ENCODE measurements at regions not wholly inside any gene's neighbourhood (a gene's known extent, or its start where the extent isn't known, plus 50 kb on each side); places are given as distances from the start of the nearest gene placed in this dataset.

DNA sequence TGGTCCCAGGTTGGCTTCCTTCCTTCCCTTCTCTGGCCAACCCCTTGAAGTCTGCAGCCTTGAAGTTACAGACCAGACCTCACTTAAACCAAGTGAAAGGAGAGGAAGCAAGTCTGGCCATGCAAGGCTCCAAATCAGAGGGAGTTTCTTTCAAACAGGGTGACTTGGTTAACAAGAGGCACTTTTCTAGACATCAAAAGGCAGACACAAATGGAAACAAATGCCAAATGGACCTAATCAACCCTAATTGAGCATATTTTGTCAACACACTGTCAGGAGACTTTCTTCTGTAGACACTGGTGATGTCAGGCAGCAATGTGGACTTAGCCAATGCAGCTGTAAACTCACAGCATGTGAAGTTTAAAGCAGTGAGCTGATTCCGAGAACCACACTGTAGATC, 282.7 kb upstream of the FZD8 start:
- TF ChIP-seq POLR2A (IDR thresholded peaks at IDR 0.05): no peak
- TF ChIP-seq, protein P1, sequence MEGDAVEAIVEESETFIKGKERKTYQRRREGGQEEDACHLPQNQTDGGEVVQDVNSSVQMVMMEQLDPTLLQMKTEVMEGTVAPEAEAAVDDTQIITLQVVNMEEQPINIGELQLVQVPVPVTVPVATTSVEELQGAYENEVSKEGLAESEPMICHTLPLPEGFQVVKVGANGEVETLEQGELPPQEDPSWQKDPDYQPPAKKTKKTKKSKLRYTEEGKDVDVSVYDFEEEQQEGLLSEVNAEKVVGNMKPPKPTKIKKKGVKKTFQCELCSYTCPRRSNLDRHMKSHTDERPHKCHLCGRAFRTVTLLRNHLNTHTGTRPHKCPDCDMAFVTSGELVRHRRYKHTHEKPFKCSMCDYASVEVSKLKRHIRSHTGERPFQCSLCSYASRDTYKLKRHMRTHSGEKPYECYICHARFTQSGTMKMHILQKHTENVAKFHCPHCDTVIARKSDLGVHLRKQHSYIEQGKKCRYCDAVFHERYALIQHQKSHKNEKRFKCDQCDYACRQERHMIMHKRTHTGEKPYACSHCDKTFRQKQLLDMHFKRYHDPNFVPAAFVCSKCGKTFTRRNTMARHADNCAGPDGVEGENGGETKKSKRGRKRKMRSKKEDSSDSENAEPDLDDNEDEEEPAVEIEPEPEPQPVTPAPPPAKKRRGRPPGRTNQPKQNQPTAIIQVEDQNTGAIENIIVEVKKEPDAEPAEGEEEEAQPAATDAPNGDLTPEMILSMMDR (IDR thresholded peaks at IDR 0.05): no peak
